NCI-H345 treated with DMSO at 0.1 percent for 48 hours (cell line): ENCODE measurements at regions not wholly inside any gene's neighbourhood (a gene's known extent, or its start where the extent isn't known, plus 50 kb on each side); places are given as distances from the start of the nearest gene placed in this dataset.

Experiments used
- DNase-seq: peaks from one replicate; lab custom pipeline; 2025; ENCODE audit not compliant: unreplicated experiment; lab: John Stamatoyannopoulos, UW

GRCh38 chr10:118246332-118247295, 95.5 kb downstream of the FAM204A start:
- peak; percentile 10 for DNase-seq

GRCh38 chr10:118243907-118244306, 98.2 kb downstream of the FAM204A start:
- no peak for DNase-seq

- DNase-seq = peak; percentile 53
Measured at GRCh38 chr10:118241229-118242137, 100.6 kb downstream of the FAM204A start.

GRCh38 chr10:118239236-118239630, 102.9 kb downstream of the FAM204A start:
- no peak for DNase-seq

GRCh38 chr10:118238573-118239235, 103.4 kb downstream of the FAM204A start:
- no peak for DNase-seq

- DNase-seq = no peak
Measured at GRCh38 chr10:118237930-118238329, 104.2 kb downstream of the FAM204A start.

GRCh38 chr10:118234683-118235082, 107.4 kb downstream of the FAM204A start:
- DNase-seq = no peak

GRCh38 chr10:118220346-118220850, 121.7 kb downstream of the FAM204A start:
- no peak for DNase-seq

GRCh38 chr10:118218562-118218961, 123.6 kb downstream of the FAM204A start:
- DNase-seq = no peak

- no peak for DNase-seq
Measured at GRCh38 chr10:118216571-118217170, 125.5 kb downstream of the FAM204A start.

- no peak for DNase-seq
Measured at GRCh38 chr10:118216020-118216419, 126.1 kb downstream of the FAM204A start.

- no peak for DNase-seq
Measured at GRCh38 chr10:118214776-118215175, 127.3 kb downstream of the FAM204A start.

- DNase-seq = no peak
Measured at GRCh38 chr10:118213436-118213835, 128.7 kb downstream of the FAM204A start.

GRCh38 chr10:118210276-118210675, 131.8 kb downstream of the FAM204A start:
- no peak for DNase-seq

- DNase-seq = no peak
Measured at GRCh38 chr10:118209215-118209614, 132.9 kb downstream of the FAM204A start.

GRCh38 chr10:118207470-118208007, 134.6 kb downstream of the FAM204A start:
- DNase-seq = no peak

GRCh38 chr10:118204292-118204943, 137.7 kb downstream of the FAM204A start:
- no peak for DNase-seq

- DNase-seq = no peak
Measured at GRCh38 chr10:118203461-118203860, 138.7 kb downstream of the FAM204A start.

GRCh38 chr10:118195729-118196128, 146.4 kb downstream of the FAM204A start:
- DNase-seq = no peak

GRCh38 chr10:118193642-118194041, 146.9 kb upstream of the RAB11FIP2 start:
- DNase-seq = no peak
